HG03571 (cell line): ENCODE measurements at regions not wholly inside any gene's neighbourhood (a gene's known extent, or its start where the extent isn't known, plus 50 kb on each side); places are given as distances from the start of the nearest gene placed in this dataset.
"Not testable (repeated sequence)": the region's sequence is repeated elsewhere in the genome, so short reads cannot be mapped to it uniquely, and the experiment has no call there.

ENCODE experiments used
- ATAC-seq: cut with Tn5 transposase; IDR thresholded peaks from one replicate; pipeline ENCODE4 v1.9.1; 2021; ENCODE audit not compliant: unreplicated experiment

- no peak for ATAC-seq
Measured at GRCh38 chr2:195364015-195364965, 292.7 kb upstream of the SLC39A10 start.

GRCh38 chr2:195363496-195363895, 293.5 kb upstream of the SLC39A10 start:
- ATAC-seq = no peak

GRCh38 chr2:195360242-195360641, 296.8 kb upstream of the SLC39A10 start:
- no peak for ATAC-seq

- no peak for ATAC-seq
Measured at GRCh38 chr2:195359043-195359735, 297.8 kb upstream of the SLC39A10 start.

GRCh38 chr2:195356920-195357440, 300.0 kb upstream of the SLC39A10 start:
- ATAC-seq = no peak

- no peak for ATAC-seq
Measured at GRCh38 chr2:195356026-195356425, 301.0 kb upstream of the SLC39A10 start.

- ATAC-seq = no peak
Measured at GRCh38 chr2:195352581-195352980, 304.4 kb upstream of the SLC39A10 start.

- no peak for ATAC-seq
Measured at GRCh38 chr2:195343942-195344530, 313.0 kb upstream of the SLC39A10 start.

GRCh38 chr2:195343540-195343939, 313.5 kb upstream of the SLC39A10 start:
- peak; percentile 60 for ATAC-seq

- no peak for ATAC-seq
Measured at GRCh38 chr2:195342061-195342460, 315.0 kb upstream of the SLC39A10 start.

GRCh38 chr2:195338856-195339255, 318.2 kb upstream of the SLC39A10 start:
- no peak for ATAC-seq

GRCh38 chr2:195337597-195337996, 319.4 kb upstream of the SLC39A10 start:
- ATAC-seq = peak; percentile 87

- ATAC-seq = no peak
Measured at GRCh38 chr2:195333869-195334268, 323.2 kb upstream of the SLC39A10 start.

GRCh38 chr2:195331966-195332365, 325.1 kb upstream of the SLC39A10 start:
- ATAC-seq = no peak

- ATAC-seq = no peak
Measured at GRCh38 chr2:195331129-195331528, 325.9 kb upstream of the SLC39A10 start.

GRCh38 chr2:195330513-195330956, 326.5 kb upstream of the SLC39A10 start:
- no peak for ATAC-seq

- ATAC-seq = not testable (repeated sequence)
Measured at GRCh38 chr2:195329784-195330183, 327.2 kb upstream of the SLC39A10 start.

- no peak for ATAC-seq
Measured at GRCh38 chr2:195326537-195326936, 330.5 kb upstream of the SLC39A10 start.

- no peak for ATAC-seq
Measured at GRCh38 chr2:195322324-195322723, 334.7 kb upstream of the SLC39A10 start.

GRCh38 chr2:195320413-195320973, 336.5 kb upstream of the SLC39A10 start:
- ATAC-seq = peak; percentile 88
